ENCODE measurements at regions not wholly inside any gene's neighbourhood (a gene's known extent, or its start where the extent isn't known, plus 50 kb on each side); places are given as distances from the start of the nearest gene placed in this dataset.

- Histone ChIP-seq H3K4me3 (ENCODE audit: low read length) (no peak overlapping the region), H3K4me2 (ENCODE audit: low read length) (no peak overlapping the region), H3K9me2 (ENCODE audit: insufficient read depth, low read length) (no peaks in the 10 kb centered on the region), H3K27me3 (ENCODE audit: insufficient read depth, low read depth, low read length) (no peaks in the 10 kb centered on the region), H3K79me2 (replicated peaks; ENCODE audit: insufficient read depth, low read length) (no peaks in the 10 kb centered on the region), H3K36me3 (ENCODE audit: insufficient read depth, low read length) (no peaks in the 10 kb centered on the region), H4K20me1 (ENCODE audit: insufficient read depth) (no peaks in the 10 kb centered on the region), H3K9ac (ENCODE audit: low read length) (no peak overlapping the region), H2AFZ (ENCODE audit: low read depth, low read length) (no peak overlapping the region), H3K27ac (ENCODE audit: low read length) (no peak overlapping the region), H3F3A (ENCODE audit: insufficient read depth, low read length, poor library complexity, severe bottlenecking) (no peaks in the 10 kb centered on the region), H3K9me3 (ENCODE audit: low read length) (no peaks in the 10 kb centered on the region)
- no peak for TF ChIP-seq SMC3 (conservative IDR thresholded peaks at IDR 0.05; ENCODE audit: poor library complexity)
These were observed 521.8 kb downstream of the NTRK3 start for GRCh38 chr15:87734571-87735373.

- Histone ChIP-seq H3K9me2 (ENCODE audit: insufficient read depth, low read length) (no peaks in the 10 kb centered on the region), H3K4me2 (ENCODE audit: low read length) (no peak overlapping the region), H4K20me1 (ENCODE audit: insufficient read depth) (no peaks in the 10 kb centered on the region), H3K36me3 (ENCODE audit: insufficient read depth, low read length) (no peaks in the 10 kb centered on the region), H3K79me2 (replicated peaks; ENCODE audit: insufficient read depth, low read length) (no peaks in the 10 kb centered on the region), H2AFZ (ENCODE audit: low read depth, low read length) (no peak overlapping the region), H3K9me3 (ENCODE audit: low read length) (no peaks in the 10 kb centered on the region), H3K4me3 (ENCODE audit: low read length) (no peak overlapping the region), H3K27me3 (ENCODE audit: insufficient read depth, low read depth, low read length) (no peaks in the 10 kb centered on the region), H3F3A (ENCODE audit: insufficient read depth, low read length, poor library complexity, severe bottlenecking) (no peaks in the 10 kb centered on the region), H3K27ac (ENCODE audit: low read length) (no peak overlapping the region), H3K9ac (ENCODE audit: low read length) (no peak overlapping the region)
- TF ChIP-seq CTCF (IDR thresholded peaks at IDR 0.05; ENCODE audit: poor library complexity, severe bottlenecking) (no peak), RAD21 (conservative IDR thresholded peaks at IDR 0.05) (no peak), MXI1 (conservative IDR thresholded peaks at IDR 0.05; ENCODE audit: poor library complexity, severe bottlenecking) (no peak), TAF1 (IDR thresholded peaks at IDR 0.05; ENCODE audit: low read depth) (no peak), REST (IDR thresholded peaks at IDR 0.05; ENCODE audit: borderline replicate concordance) (no peak), EZH2 (IDR thresholded peaks at IDR 0.05; ENCODE audit: borderline replicate concordance, insufficient read depth, low read length, poor library complexity, severe bottlenecking) (no peak), POLR2AphosphoS5 (IDR thresholded peaks at IDR 0.05) (no peak), EP300 (conservative IDR thresholded peaks at IDR 0.05; ENCODE audit: poor library complexity, severe bottlenecking) (no peak), SMC3 (conservative IDR thresholded peaks at IDR 0.05; ENCODE audit: poor library complexity) (no peak)
These were observed 522.6 kb downstream of the NTRK3 start for GRCh38 chr15:87733977-87734376.

Data from neural cell (in vitro differentiated cells).